Head of caudate nucleus (tissue), 42 donors: ENCODE measurements at regions not wholly inside any gene's neighbourhood (a gene's known extent, or its start where the extent isn't known, plus 50 kb on each side); places are given as distances from the start of the nearest gene placed in this dataset.

Source experiments
- DNase-seq, 42 donors: peaks; one replicate each; pipeline versions ENCODE4 v3.0.0 to v3.0.0-alpha.2; 2020 to 2021; ENCODE audit warnings: mixed read lengths in 7 of 42
- intact Hi-C: fragments of 100-400 bp; cut with DNase I; formaldehyde crosslinking; loops from one replicate; pipeline ENCODE4 v1.15.0; 2022

DNA sequence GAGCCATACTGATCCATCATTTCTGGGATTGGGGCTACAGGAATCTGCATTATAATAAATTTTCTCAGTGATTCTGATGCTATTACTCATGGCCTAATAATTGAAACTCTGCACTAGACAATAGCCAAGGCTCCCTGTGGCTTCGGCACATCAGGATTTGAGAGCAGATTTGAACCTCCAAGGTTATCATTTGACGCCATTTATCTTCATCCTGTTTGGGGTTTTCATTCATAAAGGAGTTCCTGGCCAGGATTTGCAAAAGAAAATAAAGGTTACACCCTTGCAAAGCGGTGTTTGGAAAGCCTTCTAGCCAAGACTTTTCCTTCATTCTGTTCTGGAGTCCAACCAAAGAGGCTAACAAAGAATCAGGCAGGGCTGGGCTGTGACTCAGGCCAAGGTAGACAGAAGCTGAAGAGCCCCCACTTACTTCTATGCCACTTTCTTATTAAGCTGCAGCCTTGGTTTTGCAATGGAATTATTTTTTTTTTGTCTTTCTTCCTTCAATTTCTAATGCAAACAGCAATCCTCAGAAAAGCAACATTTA is 330.1 kb downstream of the DHX35 start:
- intact Hi-C loops: no loop called here
- DNase-seq: no peak

- no peak for DNase-seq
- intact Hi-C loops: no loop called here
These were observed 329.2 kb downstream of the DHX35 start for GRCh38 chr20:39291301-39291700.

DNA sequence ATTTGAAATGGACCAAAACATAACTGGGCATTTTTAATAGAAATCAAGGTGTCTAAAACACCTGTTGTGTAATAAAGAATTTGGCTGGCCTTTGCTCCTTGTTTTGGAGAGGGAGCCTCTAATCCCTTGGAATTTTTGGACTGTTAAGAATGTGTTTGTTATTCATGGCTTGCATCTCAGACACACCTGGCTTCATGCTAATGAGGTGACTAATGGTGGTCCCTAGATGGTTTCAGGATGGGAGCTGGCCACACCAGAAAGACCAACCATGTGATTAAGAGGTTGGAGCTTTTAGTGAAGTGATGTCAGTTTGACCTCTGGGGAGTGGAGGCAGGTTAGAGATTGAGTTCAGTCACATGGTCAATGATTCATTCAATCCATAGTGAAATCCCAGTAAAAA is 328.4 kb downstream of the DHX35 start:
- intact Hi-C loops: no loop called here
- no peak for DNase-seq

DNA sequence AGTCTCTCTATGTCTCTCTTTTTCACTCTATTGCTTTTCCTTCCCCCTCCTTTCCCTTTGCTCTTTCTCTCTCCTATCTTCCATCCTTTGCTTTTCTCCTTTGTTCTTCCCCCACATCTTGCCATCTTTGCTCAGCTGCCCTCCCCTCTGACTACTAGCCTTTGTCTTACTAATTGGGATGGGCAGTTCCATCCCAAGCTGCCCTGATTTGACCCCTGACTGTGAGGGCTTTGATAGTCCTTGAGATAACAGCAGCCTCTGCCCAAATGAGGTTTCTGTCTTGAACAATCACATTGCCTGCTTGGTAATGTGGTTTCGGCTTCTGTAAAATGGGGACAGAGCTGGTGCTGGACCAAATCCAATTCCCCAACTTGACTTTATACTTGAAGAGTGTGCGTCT is 327.7 kb downstream of the DHX35 start:
- DNase-seq: no peak
- intact Hi-C loops: no loop called here

DNA sequence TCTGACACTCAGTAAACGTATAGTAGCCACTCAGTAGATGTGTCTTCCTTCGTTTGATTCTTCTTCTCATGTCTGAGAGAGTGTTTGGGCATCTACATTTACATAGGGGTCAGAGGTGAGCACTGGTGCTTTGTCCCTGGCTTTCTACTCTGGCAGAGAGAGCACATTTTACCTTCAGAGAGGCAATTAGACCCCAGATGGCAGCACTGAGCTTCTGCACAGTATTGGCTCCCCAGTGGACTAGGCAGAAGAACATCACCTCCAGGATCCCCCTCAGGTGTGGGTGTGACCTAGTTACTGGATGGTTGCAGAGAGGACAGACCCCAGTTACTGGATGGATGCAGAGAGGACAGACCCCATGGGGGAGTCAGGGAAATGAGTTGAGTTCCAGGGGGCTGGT is 327.2 kb downstream of the DHX35 start:
- intact Hi-C loops: no loop called here
- DNase-seq: peak in 1 of 42 donors; percentile 24

GRCh38 chr20:39283464-39283863 is 321.3 kb downstream of the DHX35 start:
- DNase-seq: no peak
- intact Hi-C loops: no loop called here

GRCh38 chr20:39282619-39283092 is 320.5 kb downstream of the DHX35 start:
- no peak for DNase-seq
- intact Hi-C loops: no loop called here

GRCh38 chr20:39280875-39281274 is 318.7 kb downstream of the DHX35 start:
- intact Hi-C loops: no loop called here
- DNase-seq: no peak

DNA sequence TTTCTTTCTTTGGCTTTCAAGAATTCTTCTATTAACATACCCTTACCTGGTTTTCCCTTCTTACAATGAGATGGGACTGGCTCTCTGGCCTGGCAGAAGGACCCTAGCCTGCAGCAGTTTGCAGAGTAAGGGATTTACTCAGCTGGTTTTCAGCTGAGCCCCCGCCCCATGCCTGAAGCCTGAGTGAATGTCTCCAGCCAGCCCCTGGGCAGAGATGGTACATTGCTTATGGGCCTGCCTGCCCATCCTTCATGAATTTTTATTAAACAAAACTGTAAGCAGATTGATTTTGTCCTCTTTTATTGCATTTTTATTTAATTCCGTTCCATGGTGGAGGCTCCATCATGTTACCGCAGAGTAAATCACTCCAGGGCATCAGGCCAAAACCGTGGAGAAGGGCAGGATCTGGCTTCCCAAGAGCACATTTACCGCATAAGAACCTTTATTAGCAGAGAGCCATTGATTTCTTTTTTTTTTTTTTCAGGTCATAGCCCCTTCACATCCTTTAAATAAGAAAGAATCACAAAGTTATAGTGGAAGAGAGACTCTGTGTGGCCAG is 316.2 kb downstream of the DHX35 start:
- no peak for DNase-seq
- intact Hi-C loops: no loop called here

DNA sequence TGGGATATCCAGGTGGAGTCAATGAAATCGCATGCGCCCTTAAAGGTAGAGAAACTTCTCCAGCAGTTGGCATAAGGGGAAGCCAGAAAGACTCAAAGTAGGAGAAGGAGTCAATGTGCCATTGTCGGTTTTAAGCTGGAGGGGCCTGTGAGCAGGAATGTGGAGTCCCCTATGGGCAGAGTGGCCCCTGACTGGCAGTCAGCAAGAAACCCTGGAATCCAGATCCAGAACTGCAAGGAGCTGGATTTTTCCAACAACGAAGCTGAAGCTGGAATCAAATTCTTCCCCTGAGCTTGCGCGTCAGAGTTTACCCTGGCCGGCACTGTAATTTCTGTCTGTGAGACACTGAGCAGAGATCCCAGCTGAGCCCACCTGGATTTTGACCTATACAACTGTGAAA is 315.0 kb downstream of the DHX35 start:
- no peak for DNase-seq
- intact Hi-C loops: no loop called here

DNA sequence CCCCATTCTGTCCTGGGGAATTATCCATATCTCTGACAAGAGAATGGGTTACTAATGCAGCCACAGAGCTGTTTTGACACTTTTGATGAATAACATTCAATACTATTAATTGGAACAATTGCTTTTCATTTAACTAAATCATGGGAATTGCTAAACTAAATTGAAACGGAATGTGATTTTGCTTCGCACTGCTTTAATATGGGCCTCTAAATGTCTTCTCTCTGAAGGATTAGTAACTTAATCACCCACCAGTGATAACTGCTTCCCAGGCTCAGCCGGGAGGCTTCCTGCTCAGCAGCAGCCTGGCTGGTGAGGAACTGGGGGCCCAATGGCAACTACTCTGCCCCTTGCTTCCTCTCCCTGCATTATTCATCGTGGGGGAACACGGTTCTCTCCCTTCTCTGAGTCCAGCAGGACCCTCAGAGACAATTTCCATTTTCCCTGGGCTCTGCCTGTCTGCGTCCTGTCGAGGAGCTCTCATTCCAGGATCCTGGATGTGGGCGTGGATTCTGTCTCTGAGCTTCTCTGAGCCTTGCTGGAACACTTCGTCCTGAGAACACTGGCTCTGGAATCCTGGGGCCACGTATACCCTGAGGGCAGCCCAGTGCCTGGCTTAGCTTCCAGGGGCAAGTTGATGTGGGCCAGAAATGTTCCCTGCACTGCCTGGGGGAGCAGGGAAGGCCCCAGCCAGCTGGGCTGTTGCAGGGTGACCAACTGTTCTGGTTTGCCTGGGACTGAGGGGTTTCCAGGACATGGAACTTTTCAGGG is 308.9 kb downstream of the DHX35 start:
- intact Hi-C loops: no loop called here
- DNase-seq: no peak

DNA sequence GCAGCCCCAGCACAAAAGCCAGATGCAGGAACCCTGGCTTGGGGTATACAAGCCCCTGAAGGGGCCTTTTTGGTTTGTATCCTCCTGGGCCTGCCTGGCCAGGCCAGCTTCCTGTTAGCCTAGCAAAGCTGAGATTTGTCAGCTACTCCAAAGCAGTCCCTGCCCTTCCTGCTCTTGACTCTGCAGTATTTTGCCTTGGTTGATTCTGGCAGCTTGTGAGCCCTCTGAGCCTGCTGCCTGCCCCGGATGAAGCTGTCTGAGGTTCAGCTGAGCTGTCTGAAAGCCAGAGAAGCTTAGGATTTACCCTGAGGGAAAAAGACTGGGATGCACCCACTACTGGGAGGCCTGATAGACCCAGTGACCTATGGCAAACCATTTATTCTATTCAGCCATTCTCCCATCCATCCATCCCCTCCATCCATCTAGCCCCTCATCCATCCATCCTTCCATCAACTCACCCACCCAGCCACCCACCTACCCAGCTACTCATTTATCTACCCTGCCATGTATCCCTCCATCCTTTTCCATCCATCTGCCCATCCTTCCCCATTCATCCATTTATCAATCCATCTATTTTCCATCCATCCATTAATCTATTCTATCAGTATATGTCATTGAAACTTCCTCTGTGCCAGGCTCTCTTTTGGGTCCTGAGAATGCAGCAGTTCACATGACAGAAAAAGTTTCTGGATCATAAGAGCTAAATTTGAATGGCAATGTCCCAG is 307.5 kb downstream of the DHX35 start:
- intact Hi-C loops: loop anchor here (10.0 kb wide), 1 partner anchor 1685 kb away; no protein-coding TSS in a partner anchor
- no peak for DNase-seq

- peak; percentile 40 to 88 (median 68) for DNase-seq
- intact Hi-C loops: loop anchor here (10.0 kb wide), 1 partner anchor 1686 kb away; no protein-coding TSS in a partner anchor
These were observed 306.9 kb downstream of the DHX35 start for GRCh38 chr20:39268981-39269461.

- intact Hi-C loops: loop anchor here (10.0 kb wide), 1 partner anchor 1686 kb away; no protein-coding TSS in a partner anchor
These were observed 306.4 kb downstream of the DHX35 start for GRCh38 chr20:39268491-39268951.

GRCh38 chr20:39266989-39267388 is 304.8 kb downstream of the DHX35 start:
- intact Hi-C loops: loop anchor here (10.0 kb wide), 1 partner anchor 1688 kb away; no protein-coding TSS in a partner anchor
- DNase-seq: no peak

More at GRCh38 chr20:39268491-39268951, 306.4 kb downstream of the DHX35 start:
- no peak for DNase-seq

DNA sequence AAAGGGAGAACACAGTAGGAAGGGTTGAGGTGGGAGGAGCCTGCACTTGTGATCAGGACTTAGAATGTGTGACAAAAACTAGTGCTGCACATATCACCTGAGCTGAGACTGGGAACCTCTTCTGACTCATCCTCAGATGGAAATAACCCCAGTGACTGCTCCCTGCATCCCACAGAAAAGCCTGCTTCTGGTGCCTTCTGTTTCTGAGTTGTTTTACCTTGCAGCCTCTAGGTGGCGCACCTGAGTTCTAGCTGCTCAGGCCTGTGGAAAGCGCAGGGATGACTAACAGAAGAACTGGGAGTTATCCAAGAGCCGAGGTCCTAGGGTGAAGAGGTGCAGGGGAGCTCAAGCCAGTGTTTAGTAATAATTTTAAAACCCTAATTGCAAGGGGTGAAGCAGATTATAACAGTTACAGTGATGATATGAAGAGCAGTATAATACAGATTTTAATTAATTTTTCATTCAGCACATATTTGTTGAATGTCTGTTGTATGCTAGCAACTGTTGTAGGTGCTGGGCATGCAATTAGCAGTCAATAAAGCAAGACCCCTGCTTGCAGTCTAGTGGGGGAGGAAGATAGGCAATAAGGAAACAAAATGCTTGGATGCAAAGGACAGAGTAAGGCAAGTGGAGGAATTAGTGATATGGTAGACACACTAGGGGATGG is 302.5 kb downstream of the DHX35 start:
- DNase-seq: peak; percentile 52 to 92 (median 77)
- intact Hi-C loops: loop anchor here (10.0 kb wide), 1 partner anchor 1690 kb away; no protein-coding TSS in a partner anchor

DNA sequence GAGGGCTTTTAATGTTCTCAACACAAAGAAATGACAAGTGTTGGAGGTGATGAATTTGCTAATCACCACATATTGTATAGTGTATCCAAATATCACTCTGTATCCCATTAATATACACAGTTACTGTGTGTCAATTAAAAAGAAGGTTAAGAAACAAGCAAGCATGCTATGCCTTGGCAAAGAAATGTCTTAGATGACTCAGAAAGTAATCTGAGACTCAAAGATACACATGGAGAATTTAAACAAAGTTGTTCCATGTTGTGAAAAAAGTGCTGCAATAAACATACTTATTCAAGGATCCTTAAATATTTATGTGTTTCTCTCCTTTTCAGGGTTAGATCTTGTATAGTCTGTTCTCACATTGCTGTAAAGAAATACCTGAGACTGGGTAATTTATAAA is 300.9 kb downstream of the DHX35 start:
- intact Hi-C loops: loop anchor here (10.0 kb wide), 1 partner anchor 1692 kb away; no protein-coding TSS in a partner anchor
- DNase-seq: no peak

- DNase-seq: no peak
- intact Hi-C loops: loop anchor here (10.0 kb wide), 1 partner anchor 1695 kb away; no protein-coding TSS in a partner anchor
These were observed 297.7 kb downstream of the DHX35 start for GRCh38 chr20:39259808-39260207.
